ENCODE measurements at regions not wholly inside any gene's neighbourhood (a gene's known extent, or its start where the extent isn't known, plus 50 kb on each side); places are given as distances from the start of the nearest gene placed in this dataset.

DNA sequence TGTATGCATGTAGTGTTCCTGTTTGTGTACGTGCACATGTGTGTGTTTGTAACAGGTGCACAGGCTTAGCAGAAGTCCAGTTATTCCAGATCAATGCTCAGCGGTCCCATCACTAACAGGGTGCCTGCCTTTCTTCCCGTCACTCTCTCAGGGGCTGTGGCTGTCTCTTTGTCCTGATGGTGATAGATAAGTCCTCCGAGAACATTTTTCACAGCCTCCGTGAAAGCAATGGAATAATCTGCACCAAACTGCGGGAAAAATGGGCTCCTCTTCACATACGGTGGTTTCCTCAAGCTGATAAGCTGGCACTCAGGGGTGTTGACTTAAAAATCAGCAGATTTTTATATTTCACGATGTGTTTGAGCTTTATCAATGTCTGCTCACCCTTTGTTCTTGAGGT, 342.3 kb downstream of the TMEM114 start:
- no peaks in the 10 kb centered on the region for H3K36me3 Mint-ChIP-seq (ENCODE audit: low read depth)
- 88% methylated on average over 7 to 8 of the region's 8 CpGs for WGBS, 2 experiments (ENCODE audit: insufficient coverage in 1 of 2, insufficient read length in 1 of 2)

DNA sequence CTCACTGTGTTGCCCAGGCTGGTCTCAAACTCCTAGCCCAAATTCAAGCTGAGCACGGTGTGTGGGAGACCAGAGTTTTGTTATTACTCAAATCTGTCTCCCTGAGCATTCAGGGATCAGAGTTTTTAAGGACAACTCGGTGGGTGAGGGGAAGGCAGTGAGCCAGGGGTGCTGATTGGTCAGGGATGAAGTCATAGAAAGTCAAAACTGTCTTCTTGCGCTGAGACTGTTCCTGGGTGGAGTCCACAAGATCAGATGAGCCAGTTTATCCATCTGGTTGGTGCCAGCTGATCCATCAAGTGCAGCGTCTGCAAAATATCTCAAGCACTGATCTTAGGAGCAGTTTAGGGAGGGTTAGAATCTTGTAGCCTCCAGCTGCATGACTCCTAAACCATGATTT, 346.3 kb downstream of the TMEM114 start:
- Mint-ChIP-seq H3K36me3 (ENCODE audit: low read depth) (no peaks in the 10 kb centered on the region), H3K4me1 (no peaks in the 10 kb centered on the region), H3K27ac (no peak overlapping the region), H3K27me3 (ENCODE audit: insufficient read depth) (no peaks in the 10 kb centered on the region), H3K9me3 (no peaks in the 10 kb centered on the region), H3K4me3 (no peak overlapping the region)
- Histone ChIP-seq H3K4me3 (ENCODE audit: low read length) (no peak overlapping the region), H3K27me3 (ENCODE audit: control insufficient read depth, insufficient read depth, low read length, poor library complexity, severe bottlenecking) (no peaks in the 10 kb centered on the region), H3K9me3 (ENCODE audit: control insufficient read depth, low read length) (no peaks in the 10 kb centered on the region), H3K4me1 (ENCODE audit: control insufficient read depth, insufficient read depth, low read length) (no peaks in the 10 kb centered on the region), H3K9ac (ENCODE audit: extremely low read depth, low read length, poor library complexity, severe bottlenecking) (no peak overlapping the region), H3K36me3 (ENCODE audit: control insufficient read depth, insufficient read depth, low read length) (no peaks in the 10 kb centered on the region), H3K27ac (ENCODE audit: low read depth, low read length) (no peak overlapping the region)
- TF ChIP-seq, protein P1, sequence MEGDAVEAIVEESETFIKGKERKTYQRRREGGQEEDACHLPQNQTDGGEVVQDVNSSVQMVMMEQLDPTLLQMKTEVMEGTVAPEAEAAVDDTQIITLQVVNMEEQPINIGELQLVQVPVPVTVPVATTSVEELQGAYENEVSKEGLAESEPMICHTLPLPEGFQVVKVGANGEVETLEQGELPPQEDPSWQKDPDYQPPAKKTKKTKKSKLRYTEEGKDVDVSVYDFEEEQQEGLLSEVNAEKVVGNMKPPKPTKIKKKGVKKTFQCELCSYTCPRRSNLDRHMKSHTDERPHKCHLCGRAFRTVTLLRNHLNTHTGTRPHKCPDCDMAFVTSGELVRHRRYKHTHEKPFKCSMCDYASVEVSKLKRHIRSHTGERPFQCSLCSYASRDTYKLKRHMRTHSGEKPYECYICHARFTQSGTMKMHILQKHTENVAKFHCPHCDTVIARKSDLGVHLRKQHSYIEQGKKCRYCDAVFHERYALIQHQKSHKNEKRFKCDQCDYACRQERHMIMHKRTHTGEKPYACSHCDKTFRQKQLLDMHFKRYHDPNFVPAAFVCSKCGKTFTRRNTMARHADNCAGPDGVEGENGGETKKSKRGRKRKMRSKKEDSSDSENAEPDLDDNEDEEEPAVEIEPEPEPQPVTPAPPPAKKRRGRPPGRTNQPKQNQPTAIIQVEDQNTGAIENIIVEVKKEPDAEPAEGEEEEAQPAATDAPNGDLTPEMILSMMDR (conservative IDR thresholded peaks at IDR 0.05): no peak
- WGBS, 2 experiments (ENCODE audit: insufficient coverage in 1 of 2, insufficient read length in 1 of 2): 92 to 94% methylated on average over 3 to 4 of the region's 4 CpGs
- DNase-seq: no peak

More for the DNA sequence above, 342.3 kb downstream of the TMEM114 start:
- Histone ChIP-seq H3K4me3 (ENCODE audit: low read length) (no peak overlapping the region), H3K9me3 (ENCODE audit: control insufficient read depth, low read length) (no peaks in the 10 kb centered on the region), H3K4me1 (ENCODE audit: control insufficient read depth, insufficient read depth, low read length) (no peaks in the 10 kb centered on the region), H3K27me3 (ENCODE audit: control insufficient read depth, insufficient read depth, low read length, poor library complexity, severe bottlenecking) (no peaks in the 10 kb centered on the region), H3K36me3 (ENCODE audit: control insufficient read depth, insufficient read depth, low read length) (no peaks in the 10 kb centered on the region), H3K9ac (ENCODE audit: extremely low read depth, low read length, poor library complexity, severe bottlenecking) (no peak overlapping the region), H3K27ac (ENCODE audit: low read depth, low read length) (no peak overlapping the region)
- H3K9me3 Mint-ChIP-seq: no peaks in the 10 kb centered on the region
- H3K4me1 Mint-ChIP-seq: peaks cover 4% of the 10 kb centered on the region
- no peak overlapping the region for H3K4me3 Mint-ChIP-seq
- H3K27ac Mint-ChIP-seq: no peak overlapping the region
- TF ChIP-seq, protein P1 (conservative IDR thresholded peaks at IDR 0.05): no peak
- DNase-seq: no peak
- no peaks in the 10 kb centered on the region for H3K27me3 Mint-ChIP-seq (ENCODE audit: insufficient read depth)

DNA sequence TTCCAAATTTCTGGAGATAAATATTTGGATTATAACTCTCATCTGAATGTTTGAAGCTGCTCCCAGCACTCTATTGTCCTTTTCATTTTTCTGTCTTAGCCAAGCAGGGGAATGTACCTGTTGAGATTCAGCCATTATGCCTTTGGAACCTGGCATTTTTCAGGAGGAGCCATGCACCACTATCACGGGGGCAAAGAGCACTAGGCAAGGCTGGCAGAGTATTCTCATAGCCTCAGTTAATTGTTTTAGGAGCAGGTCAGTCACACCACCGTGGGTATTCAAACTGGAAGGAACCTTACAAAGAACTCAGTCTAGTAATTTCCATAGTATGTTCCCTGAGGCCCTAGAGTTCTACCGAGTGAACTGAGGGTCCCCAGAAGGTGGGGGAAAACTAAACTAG, 348.9 kb downstream of the TMEM114 start:
- H3K4me3 ChIP-seq (ENCODE audit: low read length): no peak overlapping the region
- no peaks in the 10 kb centered on the region for H3K36me3 Mint-ChIP-seq (ENCODE audit: low read depth)
- no peak overlapping the region for H3K27ac ChIP-seq (ENCODE audit: low read depth, low read length)
- H3K9me3 Mint-ChIP-seq: no peaks in the 10 kb centered on the region
- DNase-seq: no peak
- TF ChIP-seq, protein P1 (conservative IDR thresholded peaks at IDR 0.05): no peak
- no peaks in the 10 kb centered on the region for H3K9me3 ChIP-seq (ENCODE audit: control insufficient read depth, low read length)
- no peak overlapping the region for H3K9ac ChIP-seq (ENCODE audit: extremely low read depth, low read length, poor library complexity, severe bottlenecking)
- H3K27ac Mint-ChIP-seq: no peak overlapping the region
- H3K4me1 Mint-ChIP-seq: peaks cover 4% of the 10 kb centered on the region
- H3K4me3 Mint-ChIP-seq: no peak overlapping the region
- H3K36me3 ChIP-seq (ENCODE audit: control insufficient read depth, insufficient read depth, low read length): no peaks in the 10 kb centered on the region
- H3K27me3 Mint-ChIP-seq (ENCODE audit: insufficient read depth): no peaks in the 10 kb centered on the region
- H3K27me3 ChIP-seq (ENCODE audit: control insufficient read depth, insufficient read depth, low read length, poor library complexity, severe bottlenecking): no peaks in the 10 kb centered on the region
- no peaks in the 10 kb centered on the region for H3K4me1 ChIP-seq (ENCODE audit: control insufficient read depth, insufficient read depth, low read length)
- 83 to 89% methylated on average over 1 to 3 of the region's 3 CpGs for WGBS, 2 experiments (ENCODE audit: insufficient coverage in 1 of 2, insufficient read length in 1 of 2)

All from endodermal cell (in vitro differentiated cells).